ENCODE measurements at regions not wholly inside any gene's neighbourhood (a gene's known extent, or its start where the extent isn't known, plus 50 kb on each side); places are given as distances from the start of the nearest gene placed in this dataset.

DNA sequence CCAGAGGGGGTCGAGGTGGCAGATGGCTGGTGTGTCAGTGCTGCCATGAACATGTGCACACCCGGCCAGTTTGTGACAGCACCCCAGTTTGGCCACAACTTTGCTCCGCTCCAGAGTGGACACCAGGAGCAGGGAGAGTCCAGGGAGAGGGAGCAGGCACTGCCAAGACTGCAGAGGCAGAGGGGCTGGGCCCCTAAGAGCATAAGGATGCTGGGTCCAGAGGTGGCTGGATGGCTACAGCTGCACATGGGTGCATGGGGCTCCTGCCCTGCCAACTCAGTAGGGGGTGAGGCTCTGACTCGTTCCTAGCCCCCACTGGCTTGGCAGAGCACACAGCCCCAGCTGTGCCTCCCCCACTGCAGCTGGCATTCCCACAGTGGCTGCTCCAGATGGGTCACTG lies 999.2 kb upstream of the CRIM1 start:
- Histone ChIP-seq H3K27me3 (no peaks in the 10 kb centered on the region), H3K36me3 (no peaks in the 10 kb centered on the region), H3K27ac (no peak overlapping the region), H3K4me1 (no peaks in the 10 kb centered on the region), H3K4me3 (no peak overlapping the region), H3K9me3 (no peaks in the 10 kb centered on the region)
- TF ChIP-seq POLR2A (IDR thresholded peaks at IDR 0.05) = no peak
- TF ChIP-seq, protein P1, sequence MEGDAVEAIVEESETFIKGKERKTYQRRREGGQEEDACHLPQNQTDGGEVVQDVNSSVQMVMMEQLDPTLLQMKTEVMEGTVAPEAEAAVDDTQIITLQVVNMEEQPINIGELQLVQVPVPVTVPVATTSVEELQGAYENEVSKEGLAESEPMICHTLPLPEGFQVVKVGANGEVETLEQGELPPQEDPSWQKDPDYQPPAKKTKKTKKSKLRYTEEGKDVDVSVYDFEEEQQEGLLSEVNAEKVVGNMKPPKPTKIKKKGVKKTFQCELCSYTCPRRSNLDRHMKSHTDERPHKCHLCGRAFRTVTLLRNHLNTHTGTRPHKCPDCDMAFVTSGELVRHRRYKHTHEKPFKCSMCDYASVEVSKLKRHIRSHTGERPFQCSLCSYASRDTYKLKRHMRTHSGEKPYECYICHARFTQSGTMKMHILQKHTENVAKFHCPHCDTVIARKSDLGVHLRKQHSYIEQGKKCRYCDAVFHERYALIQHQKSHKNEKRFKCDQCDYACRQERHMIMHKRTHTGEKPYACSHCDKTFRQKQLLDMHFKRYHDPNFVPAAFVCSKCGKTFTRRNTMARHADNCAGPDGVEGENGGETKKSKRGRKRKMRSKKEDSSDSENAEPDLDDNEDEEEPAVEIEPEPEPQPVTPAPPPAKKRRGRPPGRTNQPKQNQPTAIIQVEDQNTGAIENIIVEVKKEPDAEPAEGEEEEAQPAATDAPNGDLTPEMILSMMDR (IDR thresholded peaks at IDR 0.05) = no peak
- intact Hi-C loops (cut with DNase I; ENCODE audit: low total_unique reads) = no loop called here
- DNase-seq = no peak

GRCh38 chr2:35355056-35355455 lies 1000.5 kb upstream of the CRIM1 start:
- no peak for DNase-seq
- Histone ChIP-seq H3K9me3 (no peaks in the 10 kb centered on the region), H3K27me3 (no peaks in the 10 kb centered on the region), H3K36me3 (no peaks in the 10 kb centered on the region), H3K4me3 (no peak overlapping the region), H3K27ac (no peak overlapping the region), H3K4me1 (no peaks in the 10 kb centered on the region)
- intact Hi-C loops (cut with DNase I; ENCODE audit: low total_unique reads) = no loop called here
- TF ChIP-seq, protein P1 (IDR thresholded peaks at IDR 0.05) = no peak
- no peak for TF ChIP-seq POLR2A (IDR thresholded peaks at IDR 0.05)

DNA sequence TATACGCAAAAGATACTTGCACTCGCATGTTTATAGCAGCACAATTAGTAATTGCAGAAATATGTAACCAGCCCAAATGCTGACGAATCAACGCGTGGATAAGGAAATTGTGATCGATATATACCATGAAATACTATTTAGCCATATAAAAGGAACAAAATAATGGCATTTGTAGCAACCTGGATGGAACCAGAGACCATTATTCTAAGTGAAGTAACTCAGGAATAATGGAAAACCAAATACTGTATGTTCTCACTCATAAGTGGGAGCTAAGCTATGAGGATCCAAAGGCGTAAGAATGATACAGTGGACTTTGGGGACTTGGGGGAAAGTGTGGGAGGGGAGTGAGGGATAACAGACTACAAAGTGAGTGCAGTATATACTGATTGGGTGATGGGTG lies 1008.0 kb upstream of the CRIM1 start:
- Histone ChIP-seq H3K4me1 (no peaks in the 10 kb centered on the region), H3K9me3 (no peaks in the 10 kb centered on the region), H3K36me3 (no peaks in the 10 kb centered on the region), H3K27me3 (no peaks in the 10 kb centered on the region), H3K27ac (no peak overlapping the region), H3K4me3 (no peak overlapping the region)
- no peak for TF ChIP-seq POLR2A (IDR thresholded peaks at IDR 0.05)
- TF ChIP-seq, protein P1 (IDR thresholded peaks at IDR 0.05) = no peak
- intact Hi-C loops (cut with DNase I; ENCODE audit: low total_unique reads) = no loop called here
- DNase-seq = no peak

- Histone ChIP-seq H3K4me1 (no peaks in the 10 kb centered on the region), H3K9me3 (no peaks in the 10 kb centered on the region), H3K36me3 (no peaks in the 10 kb centered on the region), H3K27me3 (no peaks in the 10 kb centered on the region), H3K4me3 (no peak overlapping the region), H3K27ac (no peak overlapping the region)
- DNase-seq = no peak
- TF ChIP-seq, protein P1 (IDR thresholded peaks at IDR 0.05) = no peak
- no peak for TF ChIP-seq POLR2A (IDR thresholded peaks at IDR 0.05)
- intact Hi-C loops (cut with DNase I; ENCODE audit: low total_unique reads) = no loop called here
Observed at GRCh38 chr2:35343135-35343534, 1012.4 kb upstream of the CRIM1 start.

GRCh38 chr2:35339211-35339610 lies 1016.4 kb upstream of the CRIM1 start:
- Histone ChIP-seq H3K27me3 (no peaks in the 10 kb centered on the region), H3K4me3 (no peak overlapping the region), H3K4me1 (no peaks in the 10 kb centered on the region), H3K36me3 (no peaks in the 10 kb centered on the region), H3K27ac (no peak overlapping the region), H3K9me3 (no peaks in the 10 kb centered on the region)
- TF ChIP-seq, protein P1 (IDR thresholded peaks at IDR 0.05) = no peak
- TF ChIP-seq POLR2A (IDR thresholded peaks at IDR 0.05) = no peak
- intact Hi-C loops (cut with DNase I; ENCODE audit: low total_unique reads) = no loop called here
- DNase-seq = no peak

All from uterus (tissue), 3 donors.